ENCODE measurements at regions not wholly inside any gene's neighbourhood (a gene's known extent, or its start where the extent isn't known, plus 50 kb on each side); places are given as distances from the start of the nearest gene placed in this dataset.
"Not testable (repeated sequence)": the region's sequence is repeated elsewhere in the genome, so short reads cannot be mapped to it uniquely, and the experiment has no call there.

DNA sequence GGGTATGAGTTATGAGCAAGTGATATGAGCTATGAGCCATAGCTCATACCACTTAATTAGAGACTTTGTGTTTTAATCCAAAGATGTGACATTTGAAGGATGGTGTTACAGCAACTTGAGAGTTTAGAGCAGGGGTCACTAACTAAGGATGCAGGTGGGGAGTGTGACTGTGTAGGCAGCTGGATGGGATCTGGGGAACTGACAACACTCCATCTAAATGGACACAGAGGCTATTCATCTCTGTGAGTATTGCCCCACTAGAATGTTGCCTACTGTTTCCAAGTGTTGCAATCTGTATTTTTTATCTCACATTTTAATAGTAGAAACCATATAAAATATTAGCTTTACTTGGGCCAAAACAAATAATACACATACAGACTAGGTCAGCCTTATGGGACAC, 488.1 kb upstream of the DAB2 start:
- Histone ChIP-seq H3K4me3 (ENCODE audit: low read length, poor library complexity, severe bottlenecking) (no peak overlapping the region), H3K27me3 (ENCODE audit: insufficient read depth, low read length, poor library complexity, severe bottlenecking) (no peaks in the 10 kb centered on the region), H4K20me1 (ENCODE audit: insufficient read depth, low read length, poor library complexity, severe bottlenecking) (no peaks in the 10 kb centered on the region), H3K36me3 (ENCODE audit: insufficient read depth, low read length) (no peaks in the 10 kb centered on the region), H2AFZ (ENCODE audit: low read length) (no peak overlapping the region), H3K79me2 (ENCODE audit: insufficient read depth, low read length) (no peaks in the 10 kb centered on the region), H3K9me2 (replicated peaks; ENCODE audit: low read depth, low read length) (no peaks in the 10 kb centered on the region), H3K9me3 (ENCODE audit: insufficient read depth, low read depth, low read length) (no peaks in the 10 kb centered on the region), H3K4me1 (ENCODE audit: insufficient read depth, low read length, poor library complexity, severe bottlenecking) (no peaks in the 10 kb centered on the region), H3K9ac (ENCODE audit: low read depth, low read length, poor library complexity, severe bottlenecking) (no peak overlapping the region), H3K4me2 (ENCODE audit: low read depth, low read length, poor library complexity, severe bottlenecking) (no peak overlapping the region), H3F3A (ENCODE audit: low read depth) (no peaks in the 10 kb centered on the region)
- no peak for TF ChIP-seq EZH2phosphoT487 (IDR thresholded peaks at IDR 0.05; ENCODE audit: borderline replicate concordance)
- TF ChIP-seq, protein P1, sequence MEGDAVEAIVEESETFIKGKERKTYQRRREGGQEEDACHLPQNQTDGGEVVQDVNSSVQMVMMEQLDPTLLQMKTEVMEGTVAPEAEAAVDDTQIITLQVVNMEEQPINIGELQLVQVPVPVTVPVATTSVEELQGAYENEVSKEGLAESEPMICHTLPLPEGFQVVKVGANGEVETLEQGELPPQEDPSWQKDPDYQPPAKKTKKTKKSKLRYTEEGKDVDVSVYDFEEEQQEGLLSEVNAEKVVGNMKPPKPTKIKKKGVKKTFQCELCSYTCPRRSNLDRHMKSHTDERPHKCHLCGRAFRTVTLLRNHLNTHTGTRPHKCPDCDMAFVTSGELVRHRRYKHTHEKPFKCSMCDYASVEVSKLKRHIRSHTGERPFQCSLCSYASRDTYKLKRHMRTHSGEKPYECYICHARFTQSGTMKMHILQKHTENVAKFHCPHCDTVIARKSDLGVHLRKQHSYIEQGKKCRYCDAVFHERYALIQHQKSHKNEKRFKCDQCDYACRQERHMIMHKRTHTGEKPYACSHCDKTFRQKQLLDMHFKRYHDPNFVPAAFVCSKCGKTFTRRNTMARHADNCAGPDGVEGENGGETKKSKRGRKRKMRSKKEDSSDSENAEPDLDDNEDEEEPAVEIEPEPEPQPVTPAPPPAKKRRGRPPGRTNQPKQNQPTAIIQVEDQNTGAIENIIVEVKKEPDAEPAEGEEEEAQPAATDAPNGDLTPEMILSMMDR (conservative IDR thresholded peaks at IDR 0.05; ENCODE audit: low read length) = no peak

GRCh38 chr5:39907267-39907951, 482.6 kb upstream of the DAB2 start:
- H4K20me1 ChIP-seq (ENCODE audit: insufficient read depth, low read length, poor library complexity, severe bottlenecking); H3K9ac ChIP-seq (ENCODE audit: low read depth, low read length, poor library complexity, severe bottlenecking); H3K4me3 ChIP-seq (ENCODE audit: low read length, poor library complexity, severe bottlenecking); H3K9me2 ChIP-seq (replicated peaks; ENCODE audit: low read depth, low read length); H3K4me2 ChIP-seq (ENCODE audit: low read depth, low read length, poor library complexity, severe bottlenecking); H2AFZ ChIP-seq (ENCODE audit: low read length); H3K27me3 ChIP-seq (ENCODE audit: insufficient read depth, low read length, poor library complexity, severe bottlenecking); H3K4me1 ChIP-seq (ENCODE audit: insufficient read depth, low read length, poor library complexity, severe bottlenecking); H3K9me3 ChIP-seq (ENCODE audit: insufficient read depth, low read depth, low read length); H3K79me2 ChIP-seq (ENCODE audit: insufficient read depth, low read length); H3F3A ChIP-seq (ENCODE audit: low read depth); H3K36me3 ChIP-seq (ENCODE audit: insufficient read depth, low read length): not testable (repeated sequence)

DNA sequence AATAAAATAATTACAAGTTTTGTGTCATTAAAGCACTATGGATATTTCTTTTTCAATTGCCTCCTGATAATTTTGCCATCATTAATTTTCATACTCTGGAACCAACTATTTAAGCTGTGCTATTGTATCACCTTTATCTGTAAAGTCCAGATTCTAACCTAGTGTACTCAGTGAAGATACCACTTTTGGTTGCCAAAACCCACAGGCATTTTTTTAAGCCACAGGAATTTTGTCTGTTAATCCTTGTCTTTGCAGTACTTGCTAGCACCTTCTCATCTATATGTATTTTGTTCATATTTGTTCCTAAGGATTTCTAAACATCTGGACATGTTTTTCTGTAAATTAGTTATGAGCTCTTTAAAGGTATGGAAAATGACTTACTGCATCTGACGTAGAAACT, 481.4 kb upstream of the DAB2 start:
- TF ChIP-seq, protein P1 (conservative IDR thresholded peaks at IDR 0.05; ENCODE audit: low read length) = no peak
- no peak for TF ChIP-seq EZH2phosphoT487 (IDR thresholded peaks at IDR 0.05; ENCODE audit: borderline replicate concordance)
- no peak overlapping the region for H3K4me3 ChIP-seq (ENCODE audit: low read length, poor library complexity, severe bottlenecking)
- no peaks in the 10 kb centered on the region for H4K20me1 ChIP-seq (ENCODE audit: insufficient read depth, low read length, poor library complexity, severe bottlenecking)
- no peaks in the 10 kb centered on the region for H3K36me3 ChIP-seq (ENCODE audit: insufficient read depth, low read length)
- H3K9ac ChIP-seq (ENCODE audit: low read depth, low read length, poor library complexity, severe bottlenecking) = no peak overlapping the region
- H3K27me3 ChIP-seq (ENCODE audit: insufficient read depth, low read length, poor library complexity, severe bottlenecking) = no peaks in the 10 kb centered on the region
- H3K79me2 ChIP-seq (ENCODE audit: insufficient read depth, low read length) = no peaks in the 10 kb centered on the region
- H3K4me1 ChIP-seq (ENCODE audit: insufficient read depth, low read length, poor library complexity, severe bottlenecking) = no peaks in the 10 kb centered on the region
- H3K9me2 ChIP-seq (replicated peaks; ENCODE audit: low read depth, low read length) = no peaks in the 10 kb centered on the region
- no peaks in the 10 kb centered on the region for H3K9me3 ChIP-seq (ENCODE audit: insufficient read depth, low read depth, low read length)
- H3K4me2 ChIP-seq (ENCODE audit: low read depth, low read length, poor library complexity, severe bottlenecking) = no peak overlapping the region
- no peaks in the 10 kb centered on the region for H3F3A ChIP-seq (ENCODE audit: low read depth)
- H2AFZ ChIP-seq (ENCODE audit: low read length) = no peak overlapping the region

DNA sequence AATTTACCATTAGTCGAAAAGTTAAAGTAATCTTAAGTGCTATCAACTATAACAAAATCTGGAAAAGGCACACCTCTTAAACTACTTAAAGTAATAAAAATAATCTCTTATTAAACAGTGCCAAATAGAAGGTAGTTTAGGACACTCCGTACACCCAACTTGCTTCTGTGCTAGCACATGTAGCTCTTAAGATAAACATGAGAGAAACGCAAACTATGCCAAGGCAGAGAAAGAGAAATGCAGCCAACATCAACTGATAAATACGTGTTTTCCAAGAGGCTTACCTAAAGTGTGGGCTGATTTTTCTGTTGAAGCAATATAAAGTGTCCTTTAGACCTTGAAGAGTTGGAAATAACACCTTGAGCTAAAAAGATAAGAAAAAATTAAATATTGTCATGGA, 480.6 kb upstream of the DAB2 start:
- Histone ChIP-seq H3K79me2 (ENCODE audit: insufficient read depth, low read length) (no peaks in the 10 kb centered on the region), H3K4me1 (ENCODE audit: insufficient read depth, low read length, poor library complexity, severe bottlenecking) (no peaks in the 10 kb centered on the region), H3K9ac (ENCODE audit: low read depth, low read length, poor library complexity, severe bottlenecking) (no peak overlapping the region), H3K9me2 (replicated peaks; ENCODE audit: low read depth, low read length) (no peaks in the 10 kb centered on the region), H3K4me3 (ENCODE audit: low read length, poor library complexity, severe bottlenecking) (no peak overlapping the region), H4K20me1 (ENCODE audit: insufficient read depth, low read length, poor library complexity, severe bottlenecking) (no peaks in the 10 kb centered on the region), H3K4me2 (ENCODE audit: low read depth, low read length, poor library complexity, severe bottlenecking) (no peak overlapping the region), H3K9me3 (ENCODE audit: insufficient read depth, low read depth, low read length) (no peaks in the 10 kb centered on the region), H3K27me3 (ENCODE audit: insufficient read depth, low read length, poor library complexity, severe bottlenecking) (no peaks in the 10 kb centered on the region), H3K36me3 (ENCODE audit: insufficient read depth, low read length) (no peaks in the 10 kb centered on the region), H3F3A (ENCODE audit: low read depth) (no peaks in the 10 kb centered on the region), H2AFZ (ENCODE audit: low read length) (no peak overlapping the region)
- TF ChIP-seq, protein P1 (conservative IDR thresholded peaks at IDR 0.05; ENCODE audit: low read length) = no peak
- no peak for TF ChIP-seq EZH2phosphoT487 (IDR thresholded peaks at IDR 0.05; ENCODE audit: borderline replicate concordance)

Measured in Loucy (cell line).